ENCODE measurements at regions not wholly inside any gene's neighbourhood (a gene's known extent, or its start where the extent isn't known, plus 50 kb on each side); places are given as distances from the start of the nearest gene placed in this dataset.

DNA sequence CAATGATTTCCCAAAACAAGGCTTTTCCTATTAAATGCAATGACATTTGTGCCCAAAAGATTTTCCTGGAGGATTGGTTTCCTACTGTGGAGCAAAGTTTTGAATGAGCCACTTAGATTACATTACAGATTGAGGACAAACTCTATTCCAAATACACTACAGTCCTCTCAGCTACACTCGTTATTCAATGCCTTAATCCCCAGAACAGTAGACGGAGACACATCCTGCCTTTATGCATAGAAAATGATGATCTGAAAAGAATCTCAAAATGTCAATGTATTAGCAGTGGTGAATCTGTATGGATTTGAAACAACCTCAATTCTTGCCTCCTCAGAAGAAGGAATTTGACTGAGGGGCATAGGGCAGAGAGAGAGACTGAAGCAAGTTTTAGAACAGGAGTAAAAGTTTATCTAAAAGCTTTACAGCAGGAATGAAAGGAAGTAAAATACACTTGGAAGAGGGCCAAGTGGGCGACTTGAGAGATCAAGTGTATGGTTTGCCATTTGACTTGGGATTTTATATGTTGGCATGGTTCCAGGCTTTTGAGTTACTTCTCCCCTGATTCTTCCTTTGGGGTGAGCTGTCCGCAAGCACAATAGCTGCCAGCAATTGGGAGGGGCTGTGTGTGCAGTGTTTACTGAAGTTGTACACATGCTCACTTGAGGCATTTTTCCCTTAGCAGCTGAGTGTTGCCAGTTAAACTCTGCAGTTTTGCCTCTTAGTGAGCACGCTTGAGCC is 891.9 kb upstream of the MBL2 start:
- TF ChIP-seq MAX (IDR thresholded peaks at IDR 0.05) (no peak), POLR2AphosphoS5 (IDR thresholded peaks at IDR 0.05; ENCODE audit: low read depth, low read length) (no peak), CTCF (IDR thresholded peaks at IDR 0.05 in 2 of 3, conservative IDR thresholded peaks at IDR 0.05 in 1 of 3; ENCODE audit: borderline replicate concordance in 1 of 3, insufficient read depth in 1 of 3, low read depth in 2 of 3, low read length in 2 of 3) (no peak), CEBPB (IDR thresholded peaks at IDR 0.05; ENCODE audit: low read depth) (no peak), SP1 (IDR thresholded peaks at IDR 0.05; ENCODE audit: low read depth) (no peak), POLR2A (IDR thresholded peaks at IDR 0.05; ENCODE audit: borderline replicate concordance, extremely low read depth, insufficient read depth, insufficient read length) (no peak), EZH2phosphoT487 (IDR thresholded peaks at IDR 0.05; ENCODE audit: borderline replicate concordance) (no peak), SRF (IDR thresholded peaks at IDR 0.05; ENCODE audit: low read depth) (no peak), SIN3A (IDR thresholded peaks at IDR 0.05; ENCODE audit: low read depth) (no peak), ZNF274 (IDR thresholded peaks at IDR 0.05; ENCODE audit: low read depth, low read length) (no peak), YY1 (IDR thresholded peaks at IDR 0.05; ENCODE audit: extremely low read depth, insufficient replicate concordance, low read depth, low read length) (no peak), REST (IDR thresholded peaks at IDR 0.05; ENCODE audit: low read depth) (no peak), ZFX (IDR thresholded peaks at IDR 0.05) (no peak)
- TF ChIP-seq, protein P1, sequence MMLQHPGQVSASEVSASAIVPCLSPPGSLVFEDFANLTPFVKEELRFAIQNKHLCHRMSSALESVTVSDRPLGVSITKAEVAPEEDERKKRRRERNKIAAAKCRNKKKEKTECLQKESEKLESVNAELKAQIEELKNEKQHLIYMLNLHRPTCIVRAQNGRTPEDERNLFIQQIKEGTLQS (IDR thresholded peaks at IDR 0.05): no peak
